ENCODE measurements at regions not wholly inside any gene's neighbourhood (a gene's known extent, or its start where the extent isn't known, plus 50 kb on each side); places are given as distances from the start of the nearest gene placed in this dataset.
"Not testable (repeated sequence)": the region's sequence is repeated elsewhere in the genome, so short reads cannot be mapped to it uniquely, and the experiment has no call there.

DNA sequence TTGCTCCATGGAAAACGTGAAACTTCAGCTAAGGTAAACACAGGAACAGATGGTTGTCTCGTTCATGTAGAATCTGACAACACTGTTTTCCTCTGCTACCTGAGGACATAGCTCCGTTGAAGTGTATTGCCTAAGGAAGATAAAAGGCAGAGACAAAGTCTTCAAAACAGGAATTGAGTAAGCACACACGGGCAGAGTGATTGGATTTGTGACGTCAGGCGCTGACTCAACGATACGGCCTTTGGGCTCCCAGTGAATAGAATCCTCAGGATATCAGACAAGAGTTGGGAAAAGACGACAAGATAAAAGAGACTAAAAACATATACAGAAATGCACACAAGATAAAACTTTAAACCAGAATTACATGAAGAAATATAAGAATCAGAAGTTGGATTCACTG lies 787.1 kb upstream of the CTNND2 start:
- Mint-ChIP-seq H3K9me3 (peaks cover 18% of the 10 kb centered on the region), H3K27ac (no peak overlapping the region), H3K4me1 (no peaks in the 10 kb centered on the region), H3K4me3 (no peak overlapping the region), H3K36me3 (ENCODE audit: low read depth) (no peaks in the 10 kb centered on the region), H3K27me3 (no peaks in the 10 kb centered on the region)
- ChIA-PET CTCF (no interaction called here), POLR2A (no interaction called here)
- DNase-seq: no peak

DNA sequence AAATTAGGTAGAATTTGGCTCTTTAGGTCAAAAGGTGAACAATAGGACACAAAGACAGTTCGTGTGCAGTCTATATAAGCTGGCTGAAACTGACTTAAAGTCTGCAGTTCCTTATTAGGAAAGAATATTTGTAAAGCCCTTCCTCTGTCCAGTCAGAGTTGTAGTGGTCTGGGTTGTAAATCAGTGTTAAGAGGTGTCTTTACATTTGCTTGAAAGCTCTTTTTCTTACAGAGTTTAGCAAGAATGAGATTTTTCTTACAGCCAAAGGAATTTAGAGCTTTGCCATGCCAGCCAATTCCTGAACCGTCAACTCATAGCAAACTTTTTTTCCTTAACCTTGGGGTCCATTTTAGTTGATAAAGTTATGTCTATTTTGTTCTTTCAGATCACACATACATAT lies 786.1 kb upstream of the CTNND2 start:
- CTCF ChIA-PET: no interaction called here
- Mint-ChIP-seq H3K36me3 (ENCODE audit: low read depth) (no peaks in the 10 kb centered on the region), H3K4me1 (no peaks in the 10 kb centered on the region), H3K9me3 (peaks cover 18% of the 10 kb centered on the region), H3K27me3 (no peaks in the 10 kb centered on the region), H3K4me3 (no peak overlapping the region), H3K27ac (no peak overlapping the region)
- POLR2A ChIA-PET: no interaction called here
- no peak for DNase-seq

DNA sequence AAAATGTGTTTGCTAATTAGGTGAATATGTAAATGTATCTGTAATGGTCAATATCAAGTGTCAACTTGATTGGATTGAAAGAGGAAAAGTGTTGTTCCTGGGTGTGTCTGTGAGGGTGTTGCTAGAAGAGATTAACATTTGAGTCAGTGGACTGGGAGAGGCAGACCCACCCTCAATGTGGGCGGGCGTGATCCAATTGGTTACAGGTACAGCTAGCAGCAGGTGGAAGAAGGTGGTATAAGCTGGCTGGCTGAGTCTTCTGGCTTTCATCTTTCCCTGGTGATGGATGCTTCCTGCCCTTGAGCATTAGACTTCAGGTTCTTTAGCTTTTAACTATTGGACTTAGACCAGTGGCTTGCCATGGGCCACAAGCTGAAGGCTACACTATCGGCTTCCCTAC lies 779.0 kb upstream of the CTNND2 start:
- ChIA-PET CTCF (no interaction called here), POLR2A (no interaction called here)
- no peak for DNase-seq
- no peaks in the 10 kb centered on the region for H3K9me3 Mint-ChIP-seq
- H3K4me3 Mint-ChIP-seq: no peak overlapping the region
- no peak overlapping the region for H3K27ac Mint-ChIP-seq
- no peaks in the 10 kb centered on the region for H3K27me3 Mint-ChIP-seq
- no peaks in the 10 kb centered on the region for H3K36me3 Mint-ChIP-seq (ENCODE audit: low read depth)
- H3K4me1 Mint-ChIP-seq: no peaks in the 10 kb centered on the region

DNA sequence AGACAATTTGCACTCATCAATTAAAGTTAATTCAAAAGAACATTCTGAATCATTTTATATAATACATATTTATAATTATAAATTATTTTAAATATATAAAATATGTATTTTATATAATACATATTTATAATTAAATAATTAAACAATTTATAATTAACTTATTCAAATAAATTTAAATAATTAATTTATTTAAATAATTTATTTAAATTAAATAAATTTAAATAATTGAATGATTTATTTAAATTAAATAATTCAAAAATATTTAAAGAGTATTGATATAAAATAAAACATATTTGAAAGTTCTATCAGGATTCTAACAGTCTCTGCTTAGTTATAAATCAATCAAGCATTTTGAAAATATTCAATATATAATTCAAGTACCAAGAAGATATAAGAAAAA lies 775.5 kb upstream of the CTNND2 start:
- DNase-seq: no peak
- Mint-ChIP-seq H3K36me3 (ENCODE audit: low read depth) (no peaks in the 10 kb centered on the region), H3K27ac (no peak overlapping the region), H3K27me3 (no peaks in the 10 kb centered on the region), H3K4me3 (no peak overlapping the region), H3K4me1 (no peaks in the 10 kb centered on the region), H3K9me3 (peaks cover 7% of the 10 kb centered on the region)
- CTCF ChIA-PET: no interaction called here
- POLR2A ChIA-PET: no interaction called here

DNA sequence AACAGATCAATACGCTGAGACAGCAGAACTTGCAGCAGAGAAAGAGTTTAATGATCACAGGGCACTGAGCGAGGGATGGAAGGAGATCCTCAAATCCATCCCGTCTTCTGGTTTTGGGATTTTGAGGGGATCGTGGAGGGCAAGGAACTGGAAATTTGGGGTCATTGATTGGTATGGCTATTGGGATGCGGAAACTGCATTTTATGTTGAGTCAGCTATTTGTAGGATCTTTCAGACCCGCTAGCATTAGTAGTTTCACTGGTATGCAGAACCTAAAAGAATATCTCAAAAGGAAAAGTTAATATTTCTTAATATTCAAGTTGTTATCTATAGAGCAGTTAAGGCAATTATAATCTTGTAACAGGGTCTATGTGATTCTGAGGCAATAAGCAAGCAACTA lies 771.7 kb upstream of the CTNND2 start:
- no peak overlapping the region for H3K4me3 Mint-ChIP-seq
- no peak for DNase-seq
- CTCF ChIA-PET: no interaction called here
- POLR2A ChIA-PET: no interaction called here
- no peak overlapping the region for H3K27ac Mint-ChIP-seq
- no peaks in the 10 kb centered on the region for H3K4me1 Mint-ChIP-seq
- H3K9me3 Mint-ChIP-seq: peaks cover 9% of the 10 kb centered on the region
- H3K27me3 Mint-ChIP-seq: no peaks in the 10 kb centered on the region
- H3K36me3 Mint-ChIP-seq (ENCODE audit: low read depth): no peaks in the 10 kb centered on the region

DNA sequence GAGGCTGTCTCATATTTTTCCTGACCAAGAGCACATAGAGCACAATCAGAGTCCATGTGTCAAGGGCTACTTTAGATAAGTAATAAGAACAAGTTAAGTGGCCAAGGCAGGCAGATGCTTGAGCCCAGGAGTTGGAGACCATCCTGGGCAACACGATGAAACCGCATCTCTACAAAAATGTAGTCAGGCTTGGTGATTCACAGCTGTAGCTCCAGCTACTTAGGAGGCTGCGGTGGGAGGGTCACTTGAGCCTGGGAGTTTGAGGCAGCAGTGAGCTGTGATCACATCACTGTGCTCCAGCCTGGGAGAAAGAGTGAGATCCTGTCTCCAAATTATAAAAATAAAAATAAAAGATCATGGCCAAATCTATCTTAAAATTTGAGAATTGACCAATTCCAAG lies 767.9 kb upstream of the CTNND2 start:
- no peak for DNase-seq
- Mint-ChIP-seq H3K4me3 (no peak overlapping the region), H3K36me3 (ENCODE audit: low read depth) (no peaks in the 10 kb centered on the region), H3K27ac (no peak overlapping the region), H3K9me3 (peaks cover 20% of the 10 kb centered on the region), H3K4me1 (no peaks in the 10 kb centered on the region), H3K27me3 (no peaks in the 10 kb centered on the region)
- ChIA-PET POLR2A (no interaction called here), CTCF (no interaction called here)

DNA sequence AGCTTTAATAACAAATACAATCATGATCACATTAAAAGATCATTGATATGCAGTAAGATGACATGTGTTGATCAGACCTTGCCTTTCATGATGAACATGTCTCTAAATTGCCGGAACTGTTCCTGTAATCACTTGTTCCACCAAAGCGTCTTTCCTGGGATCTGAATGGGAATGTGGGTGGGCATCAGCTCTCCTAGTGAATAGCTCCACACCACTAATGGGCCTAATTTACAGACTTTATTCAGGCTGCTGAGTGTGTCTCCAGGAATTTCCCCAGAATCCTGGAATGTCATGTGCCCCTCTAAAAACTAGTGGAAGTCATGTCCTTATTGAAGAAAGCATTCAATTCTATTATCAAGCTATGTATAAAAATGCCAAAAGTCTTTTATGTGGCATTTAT lies 765.1 kb upstream of the CTNND2 start:
- Mint-ChIP-seq H3K4me1 (no peaks in the 10 kb centered on the region), H3K27me3 (no peaks in the 10 kb centered on the region), H3K36me3 (ENCODE audit: low read depth) (no peaks in the 10 kb centered on the region), H3K4me3 (no peak overlapping the region), H3K27ac (no peak overlapping the region), H3K9me3 (peaks cover 21% of the 10 kb centered on the region)
- POLR2A ChIA-PET: no interaction called here
- DNase-seq: no peak
- CTCF ChIA-PET: no interaction called here

DNA sequence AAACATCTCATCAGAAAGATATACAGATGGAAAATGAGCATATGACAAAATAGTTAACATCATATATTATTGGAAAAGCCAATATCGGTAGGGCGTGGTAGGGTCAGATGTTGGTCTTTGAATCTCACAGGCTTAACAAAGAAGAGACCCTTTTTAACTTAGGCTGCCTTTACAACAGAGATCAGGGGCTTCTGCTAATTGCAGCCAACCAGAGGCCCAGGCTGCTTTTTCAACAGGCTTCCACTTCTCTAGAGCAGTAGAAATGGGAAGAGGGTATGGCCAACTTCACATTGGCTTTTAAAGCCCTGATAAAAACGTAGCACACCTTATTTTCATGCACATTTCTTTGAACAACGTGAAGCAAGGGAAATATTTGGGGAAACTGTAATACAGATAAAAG lies 764.3 kb upstream of the CTNND2 start:
- Mint-ChIP-seq H3K9me3 (peaks cover 26% of the 10 kb centered on the region), H3K36me3 (ENCODE audit: low read depth) (no peaks in the 10 kb centered on the region), H3K4me3 (no peak overlapping the region), H3K27me3 (no peaks in the 10 kb centered on the region), H3K27ac (no peak overlapping the region), H3K4me1 (no peaks in the 10 kb centered on the region)
- ChIA-PET POLR2A (no interaction called here), CTCF (no interaction called here)
- no peak for DNase-seq

DNA sequence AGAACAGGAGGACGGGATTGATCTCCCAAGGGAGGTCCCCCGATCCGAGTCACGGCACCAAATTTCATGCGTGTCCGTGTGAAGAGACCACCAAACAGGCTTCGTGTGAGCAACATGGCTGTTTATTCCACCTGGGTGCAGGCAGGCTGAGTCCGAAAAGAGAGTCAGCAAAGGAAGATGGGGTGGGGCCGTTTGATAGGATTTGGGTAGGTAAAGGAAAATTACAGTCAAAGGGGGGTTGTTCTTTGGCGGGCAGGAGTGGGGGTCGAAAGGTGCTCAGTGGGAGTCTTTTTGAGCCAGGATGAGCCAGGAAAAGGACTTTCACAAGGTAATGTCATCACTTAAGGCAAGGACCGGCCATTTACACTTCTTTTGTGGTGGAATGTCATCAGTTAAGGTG lies 763.6 kb upstream of the CTNND2 start:
- H3K4me1 Mint-ChIP-seq; CTCF ChIA-PET; H3K4me3 Mint-ChIP-seq; H3K36me3 Mint-ChIP-seq (ENCODE audit: low read depth); H3K27ac Mint-ChIP-seq; DNase-seq; H3K27me3 Mint-ChIP-seq; POLR2A ChIA-PET: not testable (repeated sequence)
- peaks cover 26% of the 10 kb centered on the region for H3K9me3 Mint-ChIP-seq

DNA sequence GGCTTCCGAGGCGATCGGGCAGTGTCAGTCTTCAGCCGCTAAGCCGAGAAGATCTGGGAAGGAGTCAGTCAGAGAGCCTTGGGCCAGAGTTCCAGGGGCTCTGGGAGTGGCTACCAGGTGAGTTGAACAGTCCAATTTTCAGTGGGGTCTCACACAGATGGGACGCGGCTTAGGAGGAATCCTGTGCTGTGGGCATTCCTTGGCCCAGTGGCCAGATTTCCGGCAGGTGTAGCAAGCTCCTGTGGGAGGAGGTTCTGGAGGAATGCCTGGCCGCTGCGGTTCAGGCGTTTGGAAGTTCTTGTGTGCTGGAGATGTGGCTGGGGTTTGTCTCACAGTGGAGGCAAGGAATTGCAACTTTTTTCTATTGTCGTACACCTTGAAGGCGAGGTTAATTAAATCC lies 761.5 kb upstream of the CTNND2 start:
- H3K9me3 Mint-ChIP-seq: peaks cover 27% of the 10 kb centered on the region
- POLR2A ChIA-PET, DNase-seq: not testable (repeated sequence)

DNA sequence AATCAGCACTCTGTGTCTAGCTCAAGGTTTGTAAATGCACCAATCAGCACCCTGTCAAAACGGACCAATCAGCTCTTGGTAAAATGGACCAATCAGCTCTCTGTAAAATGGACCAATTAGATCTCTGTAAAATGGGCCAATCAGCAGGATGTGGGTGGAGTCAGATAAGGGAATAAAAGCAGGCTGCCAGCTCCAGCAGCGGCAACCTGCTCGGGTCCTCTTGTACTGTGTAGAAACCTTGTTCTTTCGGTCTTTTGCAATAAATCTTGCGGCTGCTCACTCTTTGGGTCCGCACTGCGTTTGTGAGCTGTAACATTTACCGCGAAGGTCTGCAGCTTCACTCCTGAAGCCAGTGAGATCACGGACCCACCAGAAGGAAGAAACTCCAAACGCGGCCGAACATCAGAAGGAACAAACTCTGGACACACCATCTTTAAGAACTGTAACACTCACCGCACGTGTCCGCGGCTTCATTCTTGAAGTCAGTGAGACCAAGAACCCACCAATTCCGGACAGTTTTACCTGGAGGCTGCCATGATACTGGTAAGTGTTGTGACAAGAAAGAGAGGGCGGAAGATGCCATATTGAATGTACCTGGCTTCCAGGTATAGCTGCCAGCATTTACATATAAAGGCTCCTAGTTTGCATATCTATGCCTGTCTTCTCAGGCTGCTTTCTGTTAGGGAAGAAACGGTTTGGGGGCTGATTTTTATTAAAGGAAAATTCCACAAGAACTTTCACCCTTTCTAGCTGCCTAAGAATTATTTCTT lies 758.5 kb upstream of the CTNND2 start:
- CTCF ChIA-PET: no interaction called here

More for the DNA sequence above, 761.5 kb upstream of the CTNND2 start:
- H3K36me3 Mint-ChIP-seq (ENCODE audit: low read depth); H3K4me1 Mint-ChIP-seq; H3K27me3 Mint-ChIP-seq; H3K4me3 Mint-ChIP-seq; H3K27ac Mint-ChIP-seq; CTCF ChIA-PET: not testable (repeated sequence)

DNA sequence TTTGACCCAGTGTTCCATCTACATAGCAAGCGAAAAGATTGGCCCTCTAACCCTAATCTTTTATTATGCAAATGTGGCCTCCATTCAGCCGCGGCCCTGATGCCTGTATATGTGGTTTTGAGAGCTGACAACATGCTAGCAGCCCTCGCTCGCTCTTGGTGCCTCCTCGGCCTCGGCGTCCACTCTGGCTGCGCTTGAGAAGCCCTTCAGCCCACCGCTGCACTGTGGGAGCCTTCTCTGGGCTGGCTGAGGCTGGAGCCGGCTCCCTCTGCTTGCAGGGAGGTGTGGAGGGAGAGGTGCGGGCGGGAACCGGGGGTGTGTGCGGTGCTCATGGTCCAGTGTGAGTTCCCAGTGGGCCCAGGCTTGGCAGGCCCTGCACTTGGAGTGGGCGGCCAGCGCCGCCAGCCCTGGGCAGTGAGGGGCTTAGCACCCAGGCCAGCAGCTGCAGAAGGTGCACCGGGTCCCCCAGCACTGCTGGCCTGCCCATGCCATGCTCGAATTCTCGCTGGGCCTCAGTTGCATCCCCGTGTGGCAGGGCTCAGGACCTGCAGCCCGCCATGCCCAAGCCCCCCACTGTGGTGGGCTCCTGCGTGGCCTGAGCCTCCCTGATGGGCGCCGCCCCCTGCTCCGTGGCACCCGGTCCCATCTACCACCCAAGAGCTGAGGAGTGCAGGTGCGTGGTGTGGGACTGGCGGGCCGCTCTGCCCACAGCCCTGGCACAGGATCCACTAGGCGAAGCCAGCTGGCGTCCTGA lies 757.5 kb upstream of the CTNND2 start:
- DNase-seq: no peak
- peaks cover 23% of the 10 kb centered on the region for H3K9me3 Mint-ChIP-seq
- H3K27me3 Mint-ChIP-seq: no peaks in the 10 kb centered on the region
- H3K4me1 Mint-ChIP-seq: no peaks in the 10 kb centered on the region
- H3K36me3 Mint-ChIP-seq (ENCODE audit: low read depth): no peaks in the 10 kb centered on the region
- no peak overlapping the region for H3K4me3 Mint-ChIP-seq
- POLR2A ChIA-PET: no interaction called here
- H3K27ac Mint-ChIP-seq: no peak overlapping the region
- CTCF ChIA-PET: no interaction called here

More for the DNA sequence above, 758.5 kb upstream of the CTNND2 start:
- Mint-ChIP-seq H3K27ac (no peak overlapping the region), H3K4me1 (no peaks in the 10 kb centered on the region), H3K9me3 (peaks cover 26% of the 10 kb centered on the region), H3K36me3 (ENCODE audit: low read depth) (no peaks in the 10 kb centered on the region), H3K27me3 (no peaks in the 10 kb centered on the region), H3K4me3 (no peak overlapping the region)
- POLR2A ChIA-PET: no interaction called here
- no peak for DNase-seq

DNA sequence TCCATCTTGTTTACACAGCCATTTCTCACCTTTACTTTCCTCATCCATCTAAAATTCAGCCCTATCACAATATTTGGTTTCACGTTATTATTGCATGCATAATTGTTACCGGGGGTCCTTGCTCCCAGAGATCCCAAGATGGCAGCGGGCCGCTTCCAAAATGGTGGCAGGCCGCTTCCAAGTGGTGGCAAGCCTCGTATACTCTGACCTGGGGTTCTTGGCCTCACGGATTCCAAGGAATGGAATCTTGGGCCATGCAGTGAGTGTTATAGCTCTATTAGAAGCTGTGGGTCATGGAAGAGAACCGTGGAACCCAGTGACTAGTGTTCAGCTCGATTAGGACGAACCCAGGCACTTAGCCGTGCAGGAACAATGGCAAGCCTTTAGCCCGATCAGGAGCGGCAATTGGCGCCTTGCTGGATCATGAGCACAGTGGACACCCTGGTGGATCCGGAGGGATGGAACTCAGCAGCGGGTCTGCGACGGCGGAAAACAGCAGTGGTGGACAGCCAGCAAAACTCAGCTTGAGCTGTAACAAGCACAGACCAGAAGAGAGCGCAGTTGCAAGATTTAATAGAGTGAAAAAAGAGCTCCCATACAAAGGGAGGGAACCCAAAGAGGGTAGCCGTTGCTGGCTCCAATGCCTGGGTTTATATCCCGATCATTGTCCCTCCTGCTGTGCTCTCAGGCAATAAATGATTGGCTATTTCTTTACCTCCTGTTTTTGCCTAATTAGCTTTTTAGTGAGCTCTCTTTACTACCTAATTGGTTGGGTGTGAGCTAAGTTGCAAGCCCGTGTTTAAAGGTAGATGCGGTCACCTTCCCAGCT lies 756.2 kb upstream of the CTNND2 start:
- H3K4me3 Mint-ChIP-seq; DNase-seq; H3K36me3 Mint-ChIP-seq (ENCODE audit: low read depth); POLR2A ChIA-PET; H3K4me1 Mint-ChIP-seq; H3K27ac Mint-ChIP-seq; CTCF ChIA-PET; H3K27me3 Mint-ChIP-seq: not testable (repeated sequence)
- H3K9me3 Mint-ChIP-seq: peaks cover 27% of the 10 kb centered on the region

DNA sequence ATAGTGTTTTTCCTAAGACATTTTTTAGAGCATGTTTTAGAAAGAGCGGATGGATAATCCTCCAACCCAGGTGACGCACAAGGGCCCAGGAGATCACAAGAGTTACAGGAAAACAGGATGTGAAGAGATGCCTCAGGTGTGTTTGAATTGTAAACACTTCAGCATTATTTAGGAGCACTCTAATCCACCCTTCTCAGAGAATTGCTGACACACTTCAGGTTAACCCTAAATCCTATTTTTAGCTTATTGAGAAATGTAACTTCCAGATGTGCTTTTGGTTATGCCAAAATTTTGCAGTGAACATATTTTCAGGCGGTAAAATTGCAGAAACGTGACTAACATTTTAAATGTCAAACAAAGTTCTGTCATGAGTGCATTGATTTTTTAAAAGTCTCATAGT lies 755.4 kb upstream of the CTNND2 start:
- H3K27ac Mint-ChIP-seq: no peak overlapping the region
- no peak overlapping the region for H3K4me3 Mint-ChIP-seq
- no peaks in the 10 kb centered on the region for H3K36me3 Mint-ChIP-seq (ENCODE audit: low read depth)
- H3K9me3 Mint-ChIP-seq: peaks cover 24% of the 10 kb centered on the region
- no peak for DNase-seq
- ChIA-PET POLR2A (no interaction called here), CTCF (no interaction called here)
- no peaks in the 10 kb centered on the region for H3K4me1 Mint-ChIP-seq
- H3K27me3 Mint-ChIP-seq: no peaks in the 10 kb centered on the region

All from activated CD4-positive, alpha-beta memory T cell treated with anti-CD3 and anti-CD28 coated beads, Interleukin-2, amount 10 ng/mL, durations not matched to agents 7 days and 5 days (primary cell).